PC-3 (cell line): ENCODE measurements at regions not wholly inside any gene's neighbourhood (a gene's known extent, or its start where the extent isn't known, plus 50 kb on each side); places are given as distances from the start of the nearest gene placed in this dataset.
A peak's percentile ranks its signal among the peaks of the same experiment; 100 is the strongest.

Source experiments
- ATAC-seq: fragments of 200-7000 bp; cut with Tn5 transposase; 2 replicates; pipeline ENCODE4 v1.9.1; 2020; ENCODE audit warnings: mild to moderate bottlenecking, moderate library complexity
- BruUV-seq: library from RNA; stranded (reverse); fragments of 400-500 nt; replicated peaks from 2 replicates; lab custom pipeline; 2021; lab: Mats Ljungman, UMichigan
- CTCF ChIA-PET: fragments of 300-600 bp; sonication (Branson Sonifier 250); formaldehyde crosslinking; loops from one replicate; lab custom pipeline; 2022; ENCODE audit warnings: antibody characterized with exemption; lab: Charles Lee
- POLR2A ChIA-PET: fragments of 300-600 bp; sonication (Branson Sonifier 250); formaldehyde crosslinking; loops from one replicate; lab custom pipeline; 2022; ENCODE audit warnings: antibody characterized with exemption; ENCODE audit not compliant: unreplicated experiment; lab: Charles Lee
- DNase-seq: peaks from one replicate; pipeline ENCODE4 v3.0.0-alpha.2; 2015
- H2AFZ ChIP-seq: fragments of 300-600 bp; sonication (generic); 2 replicates; pipeline ENCODE4 v1.6.0; 2016; ENCODE audit warnings: antibody characterized with exemption, low read length
- H3F3A ChIP-seq: fragments of 300-600 bp; sonication (generic); one replicate; pipeline ENCODE4 v1.6.0; 2017; ENCODE audit warnings: antibody characterized with exemption, low read length, control low read depth, mild to moderate bottlenecking; ENCODE audit not compliant: unreplicated experiment
- H3K27ac ChIP-seq: fragments of 300-600 bp; sonication (generic); 2 replicates; pipeline ENCODE4 v1.5.1; 2016; ENCODE audit warnings: mild to moderate bottlenecking, low read length
- H3K27me3 ChIP-seq: fragments of 300-600 bp; sonication (generic); 2 replicates; pipeline ENCODE4 v1.6.1; 2016; ENCODE audit warnings: low read length, mixed read lengths
- H3K36me3 ChIP-seq: fragments of 300-600 bp; sonication (generic); 2 replicates; pipeline ENCODE4 v1.6.1; 2016; ENCODE audit warnings: low read depth, mixed run types, low read length, mixed read lengths
- H3K4me1 ChIP-seq: fragments of 300-600 bp; sonication (generic); 2 replicates; pipeline ENCODE4 v1.5.1; 2016; ENCODE audit warnings: low read length; ENCODE audit not compliant: insufficient read depth
- H3K4me2 ChIP-seq: fragments of 300-600 bp; sonication (generic); 2 replicates; pipeline ENCODE4 v1.6.0; 2016; ENCODE audit warnings: low read length
- H3K4me3 ChIP-seq: fragments of 300-600 bp; sonication (generic); 2 replicates; pipeline ENCODE4 v1.5.1; 2016; ENCODE audit warnings: mild to moderate bottlenecking, low read length, mixed read lengths
- H3K79me2 ChIP-seq: fragments of 300-600 bp; sonication (generic); 2 replicates; pipeline ENCODE4 v1.6.1; 2017; ENCODE audit warnings: low read length, mixed read lengths
- H3K9ac ChIP-seq: fragments of 300-600 bp; sonication (generic); 2 replicates; pipeline ENCODE4 v1.6.0; 2016; ENCODE audit warnings: mild to moderate bottlenecking, low read length
- H3K9me2 ChIP-seq: fragments of 300-600 bp; sonication (generic); replicated peaks from 2 replicates; pipeline ENCODE4 v1.6.1; 2016; ENCODE audit warnings: mixed run types, low read length, mixed read lengths
- H3K9me3 ChIP-seq: fragments of 300-600 bp; sonication (generic); 2 replicates; pipeline ENCODE4 v1.6.1; 2016; ENCODE audit warnings: low read length, mixed read lengths
- H4K20me1 ChIP-seq: fragments of 300-600 bp; sonication (generic); 2 replicates; pipeline ENCODE4 v1.6.1; 2016; ENCODE audit warnings: low read length, mixed read lengths
- EZH2 ChIP-seq: fragments of 300-600 bp; sonication (generic); IDR thresholded peaks from one replicate; pipeline ENCODE4 v1.6.1; 2017; ENCODE audit warnings: antibody characterized with exemption, mild to moderate bottlenecking, low read length; ENCODE audit not compliant: unreplicated experiment
- EZH2phosphoT487 ChIP-seq: fragments of 300-600 bp; sonication (generic); IDR thresholded peaks from 2 replicates; pipeline ENCODE4 v1.6.1; 2018; ENCODE audit warnings: mild to moderate bottlenecking, antibody characterized with exemption, low read length, borderline replicate concordance
- intact Hi-C: fragments of 100-400 bp; cut with micrococcal nuclease; formaldehyde crosslinking; loops from 2 replicates; pipeline ENCODE4 v1.9.0; 2023
- TF ChIP-seq, protein P1 (sequence below): fragments of 300-600 bp; sonication (generic); conservative IDR thresholded peaks from 2 replicates; pipeline ENCODE4 v1.5.1; 2017; ENCODE audit warnings: antibody characterized with exemption, low read depth, mild to moderate bottlenecking, low read length

DNA sequence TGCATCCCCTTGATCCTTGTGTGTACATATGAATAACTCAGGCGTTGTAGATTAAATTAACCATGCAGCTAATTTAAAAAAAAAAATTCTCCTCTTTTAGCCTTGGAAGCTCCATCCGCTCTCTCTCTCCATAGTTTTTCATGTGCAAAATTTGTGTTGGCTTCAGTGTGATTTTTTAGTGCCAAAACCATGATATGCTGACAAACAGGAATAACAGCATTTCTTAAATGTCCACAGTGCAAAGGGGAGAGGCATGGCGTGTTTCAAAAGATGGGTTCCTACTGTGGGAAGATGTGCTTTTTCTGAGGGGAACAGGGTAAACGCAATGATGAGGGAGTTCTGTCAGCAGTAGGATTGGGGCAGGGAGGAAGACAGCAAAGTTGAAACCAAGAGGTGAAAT is 247.0 kb downstream of the ICOS start:
- CTCF ChIA-PET: no interaction called here
- no peak overlapping the region for H3K27ac ChIP-seq
- intact Hi-C loops: no loop called here
- no peak for TF ChIP-seq EZH2
- TF ChIP-seq, protein P1, sequence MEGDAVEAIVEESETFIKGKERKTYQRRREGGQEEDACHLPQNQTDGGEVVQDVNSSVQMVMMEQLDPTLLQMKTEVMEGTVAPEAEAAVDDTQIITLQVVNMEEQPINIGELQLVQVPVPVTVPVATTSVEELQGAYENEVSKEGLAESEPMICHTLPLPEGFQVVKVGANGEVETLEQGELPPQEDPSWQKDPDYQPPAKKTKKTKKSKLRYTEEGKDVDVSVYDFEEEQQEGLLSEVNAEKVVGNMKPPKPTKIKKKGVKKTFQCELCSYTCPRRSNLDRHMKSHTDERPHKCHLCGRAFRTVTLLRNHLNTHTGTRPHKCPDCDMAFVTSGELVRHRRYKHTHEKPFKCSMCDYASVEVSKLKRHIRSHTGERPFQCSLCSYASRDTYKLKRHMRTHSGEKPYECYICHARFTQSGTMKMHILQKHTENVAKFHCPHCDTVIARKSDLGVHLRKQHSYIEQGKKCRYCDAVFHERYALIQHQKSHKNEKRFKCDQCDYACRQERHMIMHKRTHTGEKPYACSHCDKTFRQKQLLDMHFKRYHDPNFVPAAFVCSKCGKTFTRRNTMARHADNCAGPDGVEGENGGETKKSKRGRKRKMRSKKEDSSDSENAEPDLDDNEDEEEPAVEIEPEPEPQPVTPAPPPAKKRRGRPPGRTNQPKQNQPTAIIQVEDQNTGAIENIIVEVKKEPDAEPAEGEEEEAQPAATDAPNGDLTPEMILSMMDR: no peak
- no peak for TF ChIP-seq EZH2phosphoT487
- H2AFZ ChIP-seq: no peak overlapping the region
- no peaks in the 10 kb centered on the region for H3K36me3 ChIP-seq
- peaks cover 42% of the 10 kb centered on the region for H3K27me3 ChIP-seq
- DNase-seq (peak; percentile 58), ATAC-seq (no peak)
- no peaks in the 10 kb centered on the region for H4K20me1 ChIP-seq
- no peaks in the 10 kb centered on the region for H3K9me3 ChIP-seq
- peak overlapping the region; percentile 32; the same call in 1 of the 2 replicates for H3K4me3 ChIP-seq
- H3K9ac ChIP-seq: no peak overlapping the region
- H3F3A ChIP-seq: no peaks in the 10 kb centered on the region
- H3K4me1 ChIP-seq: peaks cover 10% of the 10 kb centered on the region
- POLR2A ChIA-PET: no interaction called here
- H3K9me2 ChIP-seq: no peaks in the 10 kb centered on the region
- H3K4me2 ChIP-seq: peak overlapping the region; percentile 48; the same call in 1 of the 2 replicates
- no peaks in the 10 kb centered on the region for H3K79me2 ChIP-seq
- BruUV-seq: no TSS peak

DNA sequence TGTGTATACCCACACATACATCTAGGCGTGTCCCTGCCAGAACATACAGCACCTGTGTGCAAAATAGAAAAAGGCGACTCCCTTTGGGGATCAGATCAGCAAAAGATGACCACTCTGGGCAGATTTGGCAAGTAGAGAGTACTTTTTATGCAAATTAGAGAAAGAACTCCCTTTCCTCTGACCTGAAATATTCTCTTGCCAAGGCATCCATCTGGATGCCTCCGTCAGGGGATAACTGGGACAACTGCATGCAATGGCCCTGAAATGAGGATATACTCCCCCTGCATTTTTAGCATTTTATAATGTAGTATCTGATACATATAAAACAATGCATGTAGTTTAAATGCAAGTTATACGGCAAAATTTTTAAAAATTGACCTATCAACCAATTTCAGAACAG is 247.7 kb downstream of the ICOS start:
- no peaks in the 10 kb centered on the region for H3K9me2 ChIP-seq
- no peaks in the 10 kb centered on the region for H4K20me1 ChIP-seq
- H3K9me3 ChIP-seq: no peaks in the 10 kb centered on the region
- H3K79me2 ChIP-seq: no peaks in the 10 kb centered on the region
- BruUV-seq: no TSS peak
- peaks cover 39% of the 10 kb centered on the region for H3K27me3 ChIP-seq
- H3K4me3 ChIP-seq: no peak overlapping the region
- POLR2A ChIA-PET: no interaction called here
- H3K9ac ChIP-seq: no peak overlapping the region
- H2AFZ ChIP-seq: no peak overlapping the region
- no peak overlapping the region for H3K4me2 ChIP-seq
- H3K27ac ChIP-seq: no peak overlapping the region
- no peaks in the 10 kb centered on the region for H3F3A ChIP-seq
- DNase-seq (no peak), ATAC-seq (no peak)
- peaks cover 10% of the 10 kb centered on the region for H3K4me1 ChIP-seq
- intact Hi-C loops: no loop called here
- TF ChIP-seq, protein P1: no peak
- TF ChIP-seq EZH2 (no peak), EZH2phosphoT487 (no peak)
- no peaks in the 10 kb centered on the region for H3K36me3 ChIP-seq
- CTCF ChIA-PET: no interaction called here

DNA sequence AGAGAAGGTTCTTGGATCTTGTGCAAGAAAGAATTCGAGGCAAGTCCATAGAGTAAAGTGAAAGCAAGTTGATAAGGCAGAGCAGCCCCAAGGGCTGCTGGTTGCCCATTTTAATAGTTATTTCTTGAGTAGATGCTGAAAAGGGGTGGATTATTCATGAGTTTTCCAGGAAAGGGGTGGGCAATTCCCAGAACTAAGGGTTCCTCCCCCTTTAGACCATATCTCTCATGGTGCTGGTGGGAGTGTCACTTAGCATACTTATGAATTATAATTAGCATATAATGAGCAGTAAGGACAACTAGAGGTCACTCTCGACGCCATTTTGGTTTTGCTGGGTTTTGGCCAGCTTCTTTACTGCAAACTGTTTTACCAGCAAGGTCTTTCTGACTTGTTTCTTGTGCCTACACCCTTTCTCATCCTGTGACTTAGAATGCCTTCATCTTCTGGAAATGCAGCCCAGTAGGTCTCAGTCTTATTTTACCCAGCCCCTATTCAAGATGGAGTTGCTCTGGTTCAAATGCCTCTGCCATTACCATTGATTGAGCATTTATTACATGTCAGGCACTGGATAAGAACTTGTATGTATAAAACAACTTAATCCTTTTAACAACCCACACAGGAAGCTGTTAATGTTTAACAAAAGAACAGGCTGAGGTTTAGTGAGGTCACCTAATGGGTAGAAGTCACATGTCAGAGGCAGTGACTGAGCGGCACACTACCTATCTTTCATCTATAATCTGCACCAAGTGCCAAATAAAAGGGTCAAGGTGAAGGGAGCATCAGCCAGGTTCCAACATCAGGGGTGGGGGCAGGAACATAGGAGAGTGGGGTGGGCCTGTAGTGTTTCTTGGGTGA is 250.9 kb downstream of the ICOS start:
- no peaks in the 10 kb centered on the region for H3K36me3 ChIP-seq
- H3K9me3 ChIP-seq: no peaks in the 10 kb centered on the region
- DNase-seq (no peak), ATAC-seq (no peak)
- peaks cover 36% of the 10 kb centered on the region for H3K27me3 ChIP-seq
- H3K9ac ChIP-seq: no peak overlapping the region
- H3F3A ChIP-seq: no peaks in the 10 kb centered on the region
- no peaks in the 10 kb centered on the region for H4K20me1 ChIP-seq
- no TSS peak for BruUV-seq
- H3K27ac ChIP-seq: no peak overlapping the region
- H3K9me2 ChIP-seq: no peaks in the 10 kb centered on the region
- no peak overlapping the region for H2AFZ ChIP-seq
- H3K4me1 ChIP-seq: peaks cover 10% of the 10 kb centered on the region
- intact Hi-C loops: no loop called here
- ChIA-PET CTCF (no interaction called here), POLR2A (no interaction called here)
- H3K4me3 ChIP-seq: no peak overlapping the region
- TF ChIP-seq, protein P1: no peak
- TF ChIP-seq EZH2 (no peak), EZH2phosphoT487 (no peak)
- no peaks in the 10 kb centered on the region for H3K79me2 ChIP-seq
- H3K4me2 ChIP-seq: no peak overlapping the region
